GM18517 (cell line): ENCODE measurements at regions not wholly inside any gene's neighbourhood (a gene's known extent, or its start where the extent isn't known, plus 50 kb on each side); places are given as distances from the start of the nearest gene placed in this dataset.
"Not testable (repeated sequence)": the region's sequence is repeated elsewhere in the genome, so short reads cannot be mapped to it uniquely, and the experiment has no call there.

Experiments used
- ATAC-seq: cut with Tn5 transposase; IDR thresholded peaks from one replicate; pipeline ENCODE4 v1.9.1; 2021; ENCODE audit warnings: mild to moderate bottlenecking, moderate library complexity; ENCODE audit not compliant: unreplicated experiment

GRCh38 chr4:114417214-114417613 is 181.4 kb upstream of the UGT8 start:
- ATAC-seq, result no peak

GRCh38 chr4:114420069-114420468 is 178.5 kb upstream of the UGT8 start:
- ATAC-seq, result no peak

GRCh38 chr4:114423582-114423981 is 175.0 kb upstream of the UGT8 start:
- peak; percentile 97 for ATAC-seq

GRCh38 chr4:114435116-114435515 is 163.5 kb upstream of the UGT8 start:
- ATAC-seq, result no peak

- no peak for ATAC-seq
Measured at GRCh38 chr4:114442856-114443255, 155.8 kb upstream of the UGT8 start.

- ATAC-seq, result no peak
Measured at GRCh38 chr4:114444211-114444610, 154.4 kb upstream of the UGT8 start.

- not testable (repeated sequence) for ATAC-seq
Measured at GRCh38 chr4:114447963-114448516, 150.6 kb upstream of the UGT8 start.

- no peak for ATAC-seq
Measured at GRCh38 chr4:114458728-114459127, 139.9 kb upstream of the UGT8 start.

GRCh38 chr4:114464726-114465272 is 133.8 kb upstream of the UGT8 start:
- ATAC-seq, result no peak

GRCh38 chr4:114465766-114466165 is 132.8 kb upstream of the UGT8 start:
- no peak for ATAC-seq

GRCh38 chr4:114466299-114466698 is 132.3 kb upstream of the UGT8 start:
- no peak for ATAC-seq

- no peak for ATAC-seq
Measured at GRCh38 chr4:114472269-114473032, 126.2 kb upstream of the UGT8 start.

- no peak for ATAC-seq
Measured at GRCh38 chr4:114474188-114474800, 124.3 kb upstream of the UGT8 start.

- no peak for ATAC-seq
Measured at GRCh38 chr4:114476310-114476709, 122.3 kb upstream of the UGT8 start.

- no peak for ATAC-seq
Measured at GRCh38 chr4:114479595-114479994, 119.0 kb upstream of the UGT8 start.

- ATAC-seq, result no peak
Measured at GRCh38 chr4:114481856-114482255, 116.8 kb upstream of the UGT8 start.

GRCh38 chr4:114487101-114487500 is 111.5 kb upstream of the UGT8 start:
- no peak for ATAC-seq

GRCh38 chr4:114488301-114488982 is 110.2 kb upstream of the UGT8 start:
- ATAC-seq, result no peak

- ATAC-seq, result no peak
Measured at GRCh38 chr4:114494246-114494803, 104.3 kb upstream of the UGT8 start.

- no peak for ATAC-seq
Measured at GRCh38 chr4:114495471-114495928, 103.1 kb upstream of the UGT8 start.

GRCh38 chr4:114497116-114497515 is 101.5 kb upstream of the UGT8 start:
- ATAC-seq, result no peak
